ENCODE measurements at regions not wholly inside any gene's neighbourhood (a gene's known extent, or its start where the extent isn't known, plus 50 kb on each side); places are given as distances from the start of the nearest gene placed in this dataset.

DNA sequence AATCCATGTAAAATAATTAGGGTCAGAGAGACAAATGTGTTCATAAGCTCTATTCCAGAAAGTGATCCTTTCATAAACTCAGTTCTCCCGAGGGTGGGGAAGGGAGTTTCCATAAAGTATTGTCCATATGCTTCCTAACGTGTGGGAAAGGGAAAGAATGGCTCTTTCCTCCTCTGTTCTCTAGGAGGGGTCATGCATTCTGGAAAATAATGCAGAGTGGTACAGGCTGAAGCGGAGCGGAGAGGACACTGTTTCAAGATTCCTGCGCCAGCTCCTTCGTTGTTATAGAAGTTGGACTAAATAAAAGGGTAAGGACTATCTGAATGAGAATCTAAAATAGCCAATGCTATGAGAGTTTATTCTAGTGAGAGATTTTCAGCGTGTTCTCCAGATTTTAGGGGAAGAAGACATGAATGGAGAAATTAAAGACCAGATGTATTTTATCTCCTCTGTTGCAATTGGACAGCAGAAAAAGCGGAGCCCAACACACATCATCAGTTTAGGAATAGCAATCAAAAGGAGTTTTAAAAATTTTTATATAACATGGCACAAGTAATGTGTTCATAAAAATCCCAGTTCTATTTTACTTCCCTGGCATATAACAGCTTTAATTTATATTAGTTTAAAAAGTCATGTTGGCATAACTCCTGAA is 166.9 kb upstream of the MPDZ start (continued):
- TF ChIP-seq, protein P1, sequence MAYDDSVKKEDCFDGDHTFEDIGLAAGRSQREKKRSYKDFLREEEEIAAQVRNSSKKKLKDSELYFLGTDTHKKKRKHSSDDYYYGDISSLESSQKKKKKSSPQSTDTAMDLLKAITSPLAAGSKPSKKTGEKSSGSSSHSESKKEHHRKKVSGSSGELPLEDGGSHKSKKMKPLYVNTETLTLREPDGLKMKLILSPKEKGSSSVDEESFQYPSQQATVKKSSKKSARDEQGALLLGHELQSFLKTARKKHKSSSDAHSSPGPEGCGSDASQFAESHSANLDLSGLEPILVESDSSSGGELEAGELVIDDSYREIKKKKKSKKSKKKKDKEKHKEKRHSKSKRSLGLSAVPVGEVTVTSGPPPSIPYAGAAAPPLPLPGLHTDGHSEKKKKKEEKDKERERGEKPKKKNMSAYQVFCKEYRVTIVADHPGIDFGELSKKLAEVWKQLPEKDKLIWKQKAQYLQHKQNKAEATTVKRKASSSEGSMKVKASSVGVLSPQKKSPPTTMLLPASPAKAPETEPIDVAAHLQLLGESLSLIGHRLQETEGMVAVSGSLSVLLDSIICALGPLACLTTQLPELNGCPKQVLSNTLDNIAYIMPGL (CRISPR knock-in tag; IDR thresholded peaks at IDR 0.05), result no peak
- TF ChIP-seq NBN (IDR thresholded peaks at IDR 0.05; ENCODE audit: low read depth), result no peak
- no peak for TF ChIP-seq NR1H2 (CRISPR knock-in tag; IDR thresholded peaks at IDR 0.05)
- no peak for TF ChIP-seq NEUROD1 (IDR thresholded peaks at IDR 0.05; ENCODE audit: borderline replicate concordance, low read depth, low read length, partially characterized antibody)
- no peak for TF ChIP-seq NRF1 (conservative IDR thresholded peaks at IDR 0.05 in 1 of 2, IDR thresholded peaks at IDR 0.05 in 1 of 2)

DNA sequence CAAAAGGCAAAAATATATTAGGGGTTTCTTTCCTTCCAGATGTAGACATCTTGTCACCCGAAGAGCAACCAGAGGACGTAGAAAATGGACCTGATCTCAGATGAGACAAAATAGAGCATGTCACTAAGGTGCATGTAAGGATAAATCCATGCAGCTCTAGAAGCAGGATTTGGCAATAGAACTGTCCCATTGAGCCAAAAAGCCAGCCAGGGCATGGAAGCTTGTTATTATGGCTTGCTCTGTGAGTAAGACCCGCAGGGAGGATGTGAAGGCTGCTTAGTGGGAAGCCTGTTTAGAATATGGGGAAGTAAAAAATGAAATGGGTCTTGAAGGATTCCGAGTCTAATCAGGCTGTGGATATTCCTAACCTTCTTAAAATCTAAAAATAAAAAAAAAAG is 165.6 kb upstream of the MPDZ start:
- no peaks in the 10 kb centered on the region for H3K36me3 ChIP-seq (ENCODE audit: control insufficient read depth, insufficient read depth, low read length)
- H3K4me2 ChIP-seq (ENCODE audit: insufficient read depth, low read length), result no peak overlapping the region
- DNase-seq (ENCODE audit: extremely low read depth in 1 of 4, low spot score in 3 of 4), result no peak
- no peak overlapping the region for H3K27ac ChIP-seq (ENCODE audit: extremely low read depth, low read depth, low read length)
- ATAC-seq, result no peak
- no peaks in the 10 kb centered on the region for H3K79me2 ChIP-seq (ENCODE audit: control insufficient read depth, insufficient read depth, low read length)
- no peak overlapping the region for H3K4me3 ChIP-seq
- no peaks in the 10 kb centered on the region for H4K20me1 ChIP-seq (replicated peaks; ENCODE audit: control insufficient read depth, insufficient read depth, low read length)
- FAIRE-seq, result no peak
- H2AFZ ChIP-seq (ENCODE audit: low read depth, low read length), result no peak overlapping the region
- H3K9ac ChIP-seq (ENCODE audit: insufficient read depth in 1 of 2, low read depth in 2 of 2, low read length in 2 of 2), result no peak overlapping the region
- POLR2A ChIA-PET, result no interaction called here
- intact Hi-C loops (cut with micrococcal nuclease), result no loop called here
- in situ Hi-C loops (cut with MboI), result loop anchor here (25.0 kb wide), 1 partner anchor 992 kb away; no protein-coding TSS in a partner anchor
- H3K4me1 ChIP-seq (replicated peaks in 1 of 2; ENCODE audit: control insufficient read depth in 2 of 2, insufficient read depth in 2 of 2, low read length in 2 of 2), result no peaks in the 10 kb centered on the region
- no peaks in the 10 kb centered on the region for H3K27me3 ChIP-seq (ENCODE audit: control insufficient read depth in 2 of 2, insufficient read depth in 2 of 2, low read length in 2 of 2)
- 0% methylated on average over 4 of the region's 4 CpGs for WGBS (ENCODE audit: insufficient coverage, low coverage, missing lambda C conversion rate)
- CTCF ChIA-PET (ENCODE audit: low intra/inter-chr PET ratio), result no interaction called here
- no peaks in the 10 kb centered on the region for H3K9me1 ChIP-seq (ENCODE audit: control insufficient read depth, insufficient read depth, low read length)
- no peaks in the 10 kb centered on the region for H3K9me3 ChIP-seq (replicated peaks; ENCODE audit: control insufficient read depth, insufficient read depth, low read depth, low read length)
- no TSS peak for BruUV-seq (replicated peaks)
- TF ChIP-seq GATA2 (CRISPR knock-in tag; IDR thresholded peaks at IDR 0.05) (no peak), ATF2 (CRISPR knock-in tag; IDR thresholded peaks at IDR 0.05) (no peak), HBP1 (CRISPR knock-in tag; IDR thresholded peaks at IDR 0.05) (no peak), TCF7 (IDR thresholded peaks at IDR 0.05; ENCODE audit: borderline replicate concordance) (no peak), CREB3L1 (IDR thresholded peaks at IDR 0.05; ENCODE audit: borderline replicate concordance, low read depth) (no peak)
- TF ChIP-seq, protein P2, sequence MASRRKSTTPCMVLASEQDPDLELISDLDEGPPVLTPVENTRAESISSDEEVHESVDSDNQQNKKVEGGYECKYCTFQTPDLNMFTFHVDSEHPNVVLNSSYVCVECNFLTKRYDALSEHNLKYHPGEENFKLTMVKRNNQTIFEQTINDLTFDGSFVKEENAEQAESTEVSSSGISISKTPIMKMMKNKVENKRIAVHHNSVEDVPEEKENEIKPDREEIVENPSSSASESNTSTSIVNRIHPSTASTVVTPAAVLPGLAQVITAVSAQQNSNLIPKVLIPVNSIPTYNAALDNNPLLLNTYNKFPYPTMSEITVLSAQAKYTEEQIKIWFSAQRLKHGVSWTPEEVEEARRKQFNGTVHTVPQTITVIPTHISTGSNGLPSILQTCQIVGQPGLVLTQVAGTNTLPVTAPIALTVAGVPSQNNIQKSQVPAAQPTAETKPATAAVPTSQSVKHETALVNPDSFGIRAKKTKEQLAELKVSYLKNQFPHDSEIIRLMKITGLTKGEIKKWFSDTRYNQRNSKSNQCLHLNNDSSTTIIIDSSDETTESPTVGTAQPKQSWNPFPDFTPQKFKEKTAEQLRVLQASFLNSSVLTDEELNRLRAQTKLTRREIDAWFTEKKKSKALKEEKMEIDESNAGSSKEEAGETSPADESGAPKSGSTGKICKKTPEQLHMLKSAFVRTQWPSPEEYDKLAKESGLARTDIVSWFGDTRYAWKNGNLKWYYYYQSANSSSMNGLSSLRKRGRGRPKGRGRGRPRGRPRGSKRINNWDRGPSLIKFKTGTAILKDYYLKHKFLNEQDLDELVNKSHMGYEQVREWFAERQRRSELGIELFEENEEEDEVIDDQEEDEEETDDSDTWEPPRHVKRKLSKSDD (conservative IDR thresholded peaks at IDR 0.05; ENCODE audit: low read length), result no peak

Measured in K562 (cell line).